ENCODE measurements at regions not wholly inside any gene's neighbourhood (a gene's known extent, or its start where the extent isn't known, plus 50 kb on each side); places are given as distances from the start of the nearest gene placed in this dataset.

DNA sequence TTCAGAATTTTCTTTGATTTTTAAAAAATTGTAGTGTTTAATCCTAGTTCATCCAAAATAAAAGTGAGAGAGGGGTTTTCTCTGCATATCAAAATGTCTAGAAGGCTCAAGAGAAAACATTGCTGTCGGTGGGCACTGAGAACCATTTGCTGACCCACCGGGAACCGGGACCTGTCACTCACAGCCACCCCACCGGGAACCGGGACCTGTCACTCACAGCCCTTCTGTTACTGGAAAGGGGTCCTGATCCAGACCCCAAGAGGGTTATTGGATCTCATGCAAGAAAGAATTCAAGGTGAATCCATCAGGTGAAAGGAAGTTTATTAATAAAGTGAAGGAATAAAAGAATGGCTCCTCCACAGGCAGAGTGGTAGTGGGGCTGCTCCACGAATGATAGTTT, 106.0 kb upstream of the SFSWAP start:
- DNase-seq (ENCODE audit: low read depth) = no peak

DNA sequence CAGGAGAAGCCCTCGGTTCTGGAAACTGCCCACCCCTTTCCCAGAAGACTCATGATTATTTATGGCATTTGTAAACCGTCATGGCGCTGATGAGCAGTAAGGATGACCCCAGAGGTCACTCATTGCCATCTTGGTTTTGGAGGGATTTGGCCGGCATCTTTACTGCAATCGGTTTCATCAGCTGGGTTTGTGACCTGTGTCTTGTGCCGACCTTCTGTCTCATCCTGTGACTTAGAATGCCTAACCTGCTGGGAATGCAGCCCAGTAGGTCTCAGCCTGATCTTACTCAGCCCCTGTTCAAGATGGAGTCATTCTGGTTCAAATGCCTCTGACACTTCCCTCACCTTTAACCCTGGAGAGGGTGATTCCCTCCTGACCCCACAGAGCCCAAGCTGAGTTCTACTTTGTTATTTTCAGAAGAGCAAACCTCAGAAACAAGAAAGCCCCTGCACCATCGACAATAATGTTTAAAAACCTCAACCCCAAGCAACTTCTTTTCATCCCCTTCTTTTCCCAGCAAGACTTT, 105.5 kb upstream of the SFSWAP start:
- no peak for DNase-seq (ENCODE audit: low read depth)

DNA sequence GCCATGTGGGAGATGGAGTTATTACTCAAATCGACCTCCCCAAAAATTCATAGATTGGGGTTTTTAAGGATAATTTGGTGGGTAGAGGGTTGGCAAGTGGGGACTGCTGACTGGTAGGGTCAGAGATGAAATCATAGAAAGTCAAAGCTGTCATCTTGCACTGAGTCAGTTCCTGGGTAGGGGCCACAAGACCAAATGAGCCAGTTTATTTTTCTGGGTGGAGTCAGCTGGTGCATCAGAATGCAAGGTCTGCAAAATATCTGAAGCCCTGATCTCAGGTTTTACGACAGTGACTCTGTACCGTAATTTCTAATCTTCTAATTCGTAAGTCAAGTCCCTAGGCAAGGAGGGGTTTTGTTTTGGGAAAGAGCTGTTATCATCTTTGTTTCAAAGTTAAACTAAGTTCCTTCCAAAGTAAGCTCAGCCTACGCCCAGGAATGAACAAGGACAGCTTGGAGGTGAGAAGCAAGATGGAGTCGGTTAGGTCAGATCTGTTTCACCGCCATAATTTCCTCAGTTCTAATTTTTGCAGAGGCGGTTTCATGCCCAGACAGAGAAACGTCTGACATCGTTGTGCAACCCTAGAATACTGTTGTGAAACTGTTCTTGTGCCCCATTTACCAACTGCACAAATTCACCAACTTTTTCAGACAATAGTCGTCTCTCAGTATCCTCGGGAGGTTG, 104.5 kb upstream of the SFSWAP start:
- no peak for DNase-seq (ENCODE audit: low read depth)

DNA sequence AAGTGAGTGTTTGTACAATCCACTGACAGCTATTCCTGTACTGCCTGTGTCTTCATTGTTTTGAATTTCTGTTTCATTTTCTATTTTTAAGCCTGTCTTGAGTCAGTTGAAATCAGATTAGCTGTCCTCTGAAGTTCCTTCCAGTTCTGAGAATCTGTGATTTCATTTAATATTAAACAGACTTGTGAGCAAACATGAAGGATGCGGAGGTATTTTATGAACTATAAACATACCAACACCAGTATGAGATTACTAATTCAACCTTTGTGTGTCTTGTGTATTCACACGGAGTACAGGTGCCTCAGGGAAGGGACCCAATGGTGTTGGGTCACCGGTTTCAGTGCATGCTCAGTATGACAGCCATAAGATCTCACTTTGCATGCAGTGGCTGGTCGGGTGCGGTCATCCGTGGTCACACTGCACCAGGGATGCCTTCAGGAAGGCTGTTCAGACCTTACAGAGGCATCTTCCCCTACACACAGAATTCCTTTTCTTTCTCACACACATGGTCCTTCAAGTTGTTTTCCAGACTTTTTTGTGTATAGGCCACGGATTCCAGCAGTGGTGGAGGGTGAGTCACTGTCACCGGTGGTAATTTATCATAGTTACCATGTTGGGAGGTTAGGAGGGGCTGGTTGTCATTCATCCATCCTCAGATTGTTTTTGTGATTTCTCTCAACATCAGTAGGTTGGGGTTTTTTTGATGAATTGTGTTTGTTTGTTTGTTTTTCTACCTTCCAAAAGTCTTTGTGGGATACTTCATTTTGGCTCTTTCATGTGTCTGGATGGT, 103.0 kb upstream of the SFSWAP start:
- no peak for DNase-seq (ENCODE audit: low read depth)

DNA sequence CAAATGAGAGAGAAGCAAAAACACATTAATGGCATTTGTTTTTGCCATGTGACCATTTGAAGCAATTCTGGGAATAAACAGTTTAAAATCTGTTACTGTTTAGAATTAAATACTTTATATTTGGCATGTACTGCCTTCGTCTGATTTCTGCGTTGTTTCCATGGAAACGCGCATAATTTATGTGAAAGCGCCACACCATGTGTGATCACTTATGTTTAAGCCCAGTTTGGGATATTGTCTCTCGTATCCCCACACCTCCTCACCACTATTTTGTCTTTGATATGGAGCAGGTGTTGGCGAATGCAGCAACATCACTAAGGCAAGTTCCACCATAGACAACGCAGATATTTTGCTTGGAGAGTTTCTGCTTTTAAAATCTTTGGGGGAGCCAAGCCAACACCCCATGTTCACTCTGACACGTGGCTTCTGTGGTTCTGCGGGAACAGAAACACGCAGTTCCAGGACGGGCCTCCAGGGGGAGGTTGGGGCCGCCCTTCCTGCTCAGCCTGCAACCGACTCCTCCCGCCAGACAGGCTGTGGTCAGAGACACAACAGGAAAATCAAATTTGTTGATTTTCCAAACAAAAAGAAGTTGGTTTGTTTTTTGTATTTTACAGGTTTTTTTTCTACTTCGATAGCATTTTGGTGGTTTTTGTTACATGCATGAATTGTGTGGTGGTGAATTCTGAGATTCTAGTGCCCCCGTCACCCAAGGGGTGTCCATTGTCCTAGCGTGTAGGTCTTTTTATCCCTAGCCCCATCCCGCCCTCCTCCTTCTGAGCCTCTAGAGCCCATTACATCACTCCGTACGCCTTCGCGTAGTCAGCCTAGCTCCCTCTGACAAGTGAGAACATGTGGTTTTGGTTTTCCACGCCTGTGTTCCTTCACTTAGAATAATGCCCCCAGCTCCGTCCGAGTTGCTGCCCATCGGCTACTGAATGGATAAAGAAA, 101.9 kb upstream of the SFSWAP start:
- peak; percentile 61 for DNase-seq (ENCODE audit: low read depth)

DNA sequence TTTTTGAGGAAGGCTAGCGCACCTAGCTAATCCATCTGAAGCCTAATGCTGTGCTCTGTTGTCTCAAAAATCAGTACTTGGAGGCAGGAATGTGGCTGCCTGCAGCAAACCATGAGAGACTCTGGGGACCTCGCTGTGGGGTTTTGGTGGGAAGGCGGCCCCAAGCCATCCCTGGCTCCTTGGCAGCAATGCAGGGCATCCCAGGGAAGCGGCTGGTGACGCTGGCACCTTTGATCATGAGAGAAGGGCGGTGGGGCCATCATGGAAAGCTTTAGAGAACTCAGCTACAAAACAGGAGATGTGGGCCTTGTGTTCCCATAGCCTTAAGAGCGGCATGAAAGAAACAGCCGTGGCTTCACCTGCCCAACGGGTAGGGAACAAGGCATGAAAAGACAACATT, 101.1 kb upstream of the SFSWAP start:
- no peak for DNase-seq (ENCODE audit: low read depth)

DNA sequence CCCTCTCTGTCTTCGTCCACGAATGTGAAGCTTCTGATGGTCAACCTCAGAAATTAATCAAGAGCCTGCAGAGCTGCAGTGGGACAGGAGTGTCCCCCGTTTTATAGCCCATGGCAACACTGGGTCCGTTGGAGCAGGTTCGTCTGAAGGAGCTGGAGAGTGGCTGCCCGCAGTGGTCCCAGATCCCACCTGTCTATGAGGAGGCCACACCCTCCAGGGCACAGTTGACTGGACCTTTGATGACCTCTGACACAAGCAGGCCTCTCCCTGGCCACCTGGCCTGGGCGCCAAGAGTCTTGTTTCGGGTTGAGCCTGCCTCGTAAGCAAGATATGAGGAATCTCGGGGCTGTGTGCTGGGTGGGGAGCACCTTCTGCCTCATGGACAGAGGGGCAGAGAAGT, 100.7 kb upstream of the SFSWAP start:
- DNase-seq (ENCODE audit: low read depth) = no peak

DNA sequence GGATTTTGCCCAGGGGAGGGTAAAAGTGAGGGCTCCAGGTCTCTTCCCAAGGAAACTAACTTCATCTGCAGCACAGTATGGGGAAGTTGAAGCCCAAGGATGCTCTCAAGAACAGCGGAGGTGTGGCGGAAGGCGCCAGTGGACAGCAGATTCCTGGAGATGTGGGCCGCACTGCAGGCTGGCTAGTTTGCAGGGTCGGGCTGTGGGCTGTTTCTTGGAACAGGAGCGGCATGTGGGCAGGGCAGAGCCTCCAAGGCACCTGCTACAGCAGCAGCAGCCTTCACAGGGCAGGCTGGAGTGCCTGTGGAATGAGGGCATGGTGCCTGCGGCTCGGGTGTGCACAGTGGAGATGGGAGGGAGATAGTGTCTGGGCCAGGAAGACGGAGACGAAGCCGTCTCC, 100.0 kb upstream of the SFSWAP start:
- DNase-seq (ENCODE audit: low read depth) = no peak

DNA sequence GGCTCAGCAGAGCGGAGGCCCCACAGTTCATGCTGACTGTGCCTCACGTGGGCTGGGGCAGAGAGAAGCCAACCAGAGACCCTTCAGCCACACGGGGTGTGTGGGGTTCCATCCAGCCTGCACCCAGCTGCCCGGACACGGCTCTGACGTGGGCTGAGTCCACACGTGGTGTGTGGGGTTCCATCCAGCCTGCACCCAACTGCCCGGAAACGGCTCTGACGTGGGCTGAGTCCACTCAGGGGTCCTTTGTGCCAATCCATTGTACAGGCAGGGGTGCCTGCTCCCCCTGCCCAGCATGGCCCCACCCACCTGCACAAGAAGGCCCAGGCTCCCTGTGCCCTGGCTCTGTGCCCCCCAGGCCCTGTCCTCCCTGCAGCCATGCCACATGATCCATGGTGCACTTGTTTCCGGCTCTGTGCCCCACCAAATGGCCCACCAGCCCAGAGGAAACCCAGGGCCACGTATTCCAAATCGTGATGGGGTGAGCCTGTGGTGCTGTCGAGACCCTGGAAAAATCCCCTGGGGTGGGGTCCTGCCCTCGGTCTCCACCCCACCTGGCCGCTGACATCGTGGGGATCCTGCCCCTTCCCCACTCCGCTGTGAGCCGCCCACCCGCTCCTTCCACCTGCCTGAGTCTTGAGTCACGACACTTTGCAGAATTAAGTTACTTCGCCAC, 99.3 kb upstream of the SFSWAP start:
- DNase-seq (ENCODE audit: low read depth) = no peak

DNA sequence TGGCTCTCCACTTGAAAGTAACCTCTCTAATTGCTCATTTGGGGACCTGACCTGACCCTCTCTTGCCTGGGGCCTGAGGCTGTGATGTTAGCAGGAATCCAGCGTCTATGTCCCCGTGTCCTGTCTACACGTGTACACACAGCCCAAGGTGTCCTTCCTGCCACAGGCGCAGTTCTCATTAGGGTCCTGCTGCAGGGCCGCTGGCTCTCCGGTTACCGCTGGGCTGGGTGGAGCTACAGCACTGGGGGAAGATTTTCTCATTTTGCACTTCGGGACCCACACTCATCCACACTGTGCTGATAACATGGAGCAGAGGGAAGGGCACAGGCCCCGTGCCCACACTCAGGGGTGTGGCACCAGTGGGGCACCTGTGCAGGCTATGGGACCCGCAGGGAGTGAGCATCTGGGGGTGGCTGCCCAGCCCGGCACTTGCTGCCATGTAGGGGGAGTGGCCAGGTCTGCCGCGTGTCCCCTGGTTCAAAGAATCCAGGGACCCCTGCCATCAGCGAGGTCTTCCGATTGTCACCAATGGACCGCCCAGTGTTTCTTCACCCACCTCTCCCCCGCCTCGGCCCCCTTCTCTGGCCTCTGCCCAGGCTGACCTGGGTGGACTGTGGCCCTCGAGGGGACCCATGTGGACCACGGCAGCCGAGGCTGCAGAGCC, 98.7 kb upstream of the SFSWAP start:
- DNase-seq (ENCODE audit: low read depth) = no peak

DNA sequence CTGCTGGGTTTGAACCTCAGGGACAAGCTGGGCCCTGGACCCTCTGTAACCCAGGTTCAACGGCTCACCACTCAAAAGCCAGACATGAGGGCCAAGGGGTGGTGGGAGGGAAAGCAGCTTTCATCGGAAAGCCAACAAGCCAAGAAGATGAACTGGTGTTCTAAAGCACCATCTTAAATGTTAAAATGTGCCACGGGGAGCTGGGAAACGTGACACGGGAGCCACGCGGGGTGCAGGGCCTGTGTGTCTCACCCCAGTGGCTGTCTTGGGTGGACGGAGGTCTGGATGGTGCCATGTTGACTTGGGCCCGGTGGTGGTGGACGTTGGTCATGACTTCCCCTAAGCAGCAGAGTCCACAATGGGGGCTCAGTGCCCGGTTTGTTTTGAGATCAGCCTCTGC, 97.7 kb upstream of the SFSWAP start:
- DNase-seq (ENCODE audit: low read depth) = no peak

DNA sequence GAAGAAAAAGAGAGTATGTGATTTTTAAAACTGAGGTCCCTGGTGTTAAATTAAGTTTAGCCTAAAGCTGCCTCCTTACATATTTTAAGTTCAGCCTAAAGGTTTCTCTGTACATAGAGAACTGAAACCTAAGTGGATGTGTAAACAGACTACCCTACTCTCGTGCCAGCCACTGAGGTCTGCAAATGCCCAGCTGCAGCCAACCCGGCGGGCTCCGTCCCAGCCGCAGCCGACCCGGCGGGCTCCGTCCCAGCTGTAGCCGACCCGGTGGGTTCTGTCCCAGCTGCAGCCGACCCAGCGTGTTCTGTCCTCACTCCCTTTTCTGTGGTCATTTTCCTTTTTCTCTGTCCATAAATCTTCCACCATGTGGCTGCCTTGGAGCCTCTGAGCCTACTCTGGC, 97.2 kb upstream of the SFSWAP start:
- DNase-seq (ENCODE audit: low read depth) = no peak

DNA sequence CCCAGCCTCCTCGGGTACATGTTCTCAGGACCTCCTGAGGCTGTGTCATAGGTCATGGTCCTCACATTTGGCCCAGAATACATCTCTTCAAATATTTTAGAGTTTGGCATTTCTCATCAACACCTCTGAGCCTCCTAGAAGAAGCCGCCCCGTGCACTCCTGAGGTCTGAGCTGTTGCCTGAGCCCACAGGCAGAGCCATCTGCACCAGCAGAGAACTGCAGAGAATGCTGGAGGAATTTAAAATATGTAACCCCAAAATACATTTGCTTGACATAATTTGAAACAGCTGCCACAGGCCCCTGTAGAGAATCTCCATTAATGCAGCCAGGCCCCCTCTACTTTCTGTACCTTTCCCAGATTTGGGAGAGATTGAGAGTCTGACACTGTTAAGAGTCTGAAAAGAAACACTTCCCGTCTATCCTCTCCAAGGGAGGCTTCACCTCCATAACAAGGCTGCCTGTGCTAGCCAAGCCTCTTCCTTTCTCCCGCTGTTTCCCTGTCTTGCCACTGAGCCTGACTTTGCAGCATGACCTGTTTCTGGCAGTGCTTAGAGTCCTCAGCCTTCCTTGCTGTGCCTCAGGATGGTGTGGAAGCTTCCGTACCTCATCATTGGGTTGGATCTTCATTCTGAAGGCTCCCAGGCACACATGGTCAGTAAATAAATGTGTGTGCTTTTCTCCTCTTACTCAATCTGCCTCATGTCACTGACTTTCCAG, 95.4 kb upstream of the SFSWAP start:
- DNase-seq (ENCODE audit: low read depth) = no peak

DNA sequence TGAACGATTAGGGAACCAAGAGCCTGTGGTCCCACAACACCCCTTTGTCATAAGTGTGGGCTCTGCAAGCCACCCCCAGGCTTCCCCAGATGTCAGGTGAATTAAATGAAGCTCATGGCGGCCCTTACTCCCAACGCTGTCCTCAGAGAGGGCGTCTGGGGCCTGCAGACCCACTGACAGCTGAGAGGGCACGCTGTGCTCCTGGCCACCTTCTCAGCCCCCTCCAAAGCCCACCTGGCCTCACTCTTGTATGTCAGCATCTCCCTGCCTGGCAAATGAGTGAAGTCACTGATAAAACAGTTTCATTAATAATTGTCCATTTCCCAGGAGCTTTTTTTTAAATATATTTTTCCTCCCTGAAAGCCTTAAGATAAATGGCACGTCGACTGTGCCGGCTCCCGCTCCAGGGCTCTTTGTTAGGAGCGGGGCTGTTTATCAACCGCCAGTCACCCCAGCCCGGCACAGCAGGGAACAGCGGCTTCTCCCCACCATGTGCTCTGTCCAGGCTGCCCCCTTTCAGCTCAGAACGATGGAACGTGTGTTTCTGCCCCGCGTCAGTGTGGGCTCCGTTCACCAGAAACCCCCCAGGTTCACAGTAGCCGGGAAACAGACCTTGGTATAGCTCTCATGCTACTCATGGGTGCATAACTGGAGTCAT, 94.7 kb upstream of the SFSWAP start:
- DNase-seq (ENCODE audit: low read depth) = no peak

DNA sequence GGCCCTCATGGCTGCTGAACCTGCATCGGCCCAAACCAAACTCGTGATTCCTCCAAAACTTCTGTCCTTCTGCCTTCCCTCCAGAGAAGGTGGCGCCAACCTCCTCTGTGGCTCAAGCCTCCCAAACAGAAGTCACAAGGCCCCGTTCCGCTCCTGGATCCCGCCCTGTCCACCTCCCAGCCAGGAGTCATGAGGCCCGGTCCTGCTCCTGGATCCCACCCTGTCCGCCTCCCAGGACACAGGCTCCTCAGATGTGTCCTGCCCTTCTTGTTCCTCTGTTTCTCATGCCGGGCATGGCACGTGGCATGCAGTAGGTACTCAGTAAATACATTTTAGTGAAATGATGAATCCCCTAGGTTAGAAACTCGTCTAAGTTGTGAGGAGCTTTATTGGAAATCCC, 94.2 kb upstream of the SFSWAP start:
- DNase-seq (ENCODE audit: low read depth) = no peak

DNA sequence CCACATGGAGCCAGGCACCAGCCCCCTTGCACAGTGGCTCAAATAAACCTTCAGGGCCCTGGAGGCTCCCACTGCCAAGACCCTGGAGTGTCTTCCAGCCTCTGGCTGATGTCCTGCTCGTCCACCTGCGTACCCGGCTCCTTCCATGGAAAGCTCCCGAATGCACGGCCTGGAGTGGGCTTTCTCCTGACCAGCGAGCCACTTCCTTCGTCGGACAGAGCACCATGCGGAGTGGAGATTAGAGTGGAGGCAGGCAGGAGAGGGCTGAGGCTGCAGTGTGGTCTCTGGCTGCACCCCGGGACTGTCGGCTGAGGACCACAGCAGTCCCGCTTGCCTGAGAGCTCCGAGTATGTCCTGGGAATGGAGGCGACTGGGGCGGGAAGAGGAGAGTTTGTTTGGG, 93.7 kb upstream of the SFSWAP start:
- DNase-seq (ENCODE audit: low read depth) = no peak

DNA sequence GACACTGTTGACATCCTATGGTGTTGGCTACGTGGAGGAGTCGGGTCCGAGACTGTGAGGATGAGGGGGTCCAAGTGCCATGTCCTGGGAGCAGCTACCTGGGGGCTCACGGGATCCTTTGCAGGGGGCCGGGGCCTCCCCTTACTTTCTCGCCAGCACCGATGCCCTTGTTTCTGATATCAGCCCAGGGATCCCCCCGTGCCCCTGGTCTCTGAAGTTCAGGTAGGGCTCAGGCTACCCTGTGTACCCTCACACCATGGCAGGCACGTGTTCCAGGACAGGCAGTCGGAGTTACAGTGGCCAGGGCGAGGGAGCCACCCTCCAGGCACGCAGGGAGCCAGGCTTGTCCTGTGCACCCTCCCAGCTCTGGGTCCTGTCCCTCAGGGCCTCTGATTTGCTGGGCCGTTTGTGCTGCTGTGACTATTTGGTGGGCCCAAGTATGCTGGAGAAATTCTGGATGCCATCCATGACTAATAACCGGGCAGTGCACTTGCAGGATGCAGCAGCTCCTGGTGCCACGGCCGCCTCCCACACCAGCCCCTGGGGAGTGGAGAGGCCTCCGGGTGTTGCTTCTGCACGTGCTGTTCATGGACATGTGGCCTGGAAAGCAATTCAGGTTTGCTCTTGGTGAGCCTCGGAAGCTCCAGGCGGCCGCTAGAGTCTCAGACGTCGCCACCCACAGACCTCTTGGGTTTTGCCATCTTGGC, 93.1 kb upstream of the SFSWAP start:
- no peak for DNase-seq (ENCODE audit: low read depth)

DNA sequence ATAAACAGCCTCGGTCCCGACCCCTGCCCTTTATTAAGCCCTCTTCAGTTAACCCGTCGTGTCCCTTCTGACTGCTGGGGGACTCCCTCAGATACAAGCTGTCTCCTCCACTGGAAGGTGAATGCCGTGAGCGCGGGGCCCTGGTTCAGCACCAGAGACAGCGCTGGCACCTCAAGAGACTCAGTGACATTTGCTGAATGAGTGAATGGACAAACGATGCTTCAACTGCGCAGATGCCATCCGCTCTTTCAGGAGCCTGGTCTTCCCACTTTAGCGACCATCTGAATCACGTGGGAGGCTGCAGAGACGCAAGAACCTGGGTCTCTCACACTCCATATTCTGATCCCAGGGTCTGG, 92.6 kb upstream of the SFSWAP start:
- no peak for DNase-seq (ENCODE audit: low read depth)

DNA sequence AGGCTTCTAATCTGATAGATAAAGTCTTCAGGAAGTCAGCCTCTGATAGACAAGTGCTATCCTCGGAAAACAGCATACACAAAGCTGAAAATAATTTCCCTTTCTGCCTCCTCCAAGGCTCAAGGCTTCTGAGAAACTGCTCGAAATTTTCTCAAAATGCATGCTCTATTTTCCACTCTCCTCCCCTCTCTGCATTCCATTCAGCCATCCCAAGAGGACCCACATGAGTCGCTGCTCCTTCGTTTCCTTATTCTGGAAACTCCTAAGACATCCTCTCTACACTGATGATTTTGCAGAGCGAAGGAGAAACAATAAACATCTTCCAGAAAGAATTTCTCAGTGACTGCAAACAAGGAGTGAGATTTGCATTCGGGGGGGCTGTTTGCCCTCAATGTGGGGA, 92.2 kb upstream of the SFSWAP start:
- DNase-seq (ENCODE audit: low read depth) = no peak

Data from iris pigment epithelial cell (primary cell).